Ishikawa (cell line): ENCODE measurements at regions not wholly inside any gene's neighbourhood (a gene's known extent, or its start where the extent isn't known, plus 50 kb on each side); places are given as distances from the start of the nearest gene placed in this dataset.

ENCODE experiments used
- CEBPB ChIP-seq: IDR thresholded peaks from 2 replicates; pipeline ENCODE4 v1.6.1; 2012
- CREB1 ChIP-seq: IDR thresholded peaks from 2 replicates; pipeline ENCODE4 v1.6.1; 2012; ENCODE audit warnings: low read depth
- EGR1 ChIP-seq: IDR thresholded peaks from 2 replicates; pipeline ENCODE4 v1.6.1; 2012
- EP300 ChIP-seq: IDR thresholded peaks from 2 replicates; pipeline ENCODE4 v1.6.1; 2012; ENCODE audit warnings: borderline replicate concordance
- FOXM1 ChIP-seq: IDR thresholded peaks from 2 replicates; pipeline ENCODE4 v1.6.1; 2012; ENCODE audit warnings: low read depth, borderline replicate concordance
- NFIC ChIP-seq: IDR thresholded peaks from 2 replicates; pipeline ENCODE4 v1.6.1; 2012
- RAD21 ChIP-seq: IDR thresholded peaks from 2 replicates; pipeline ENCODE4 v1.6.1; 2012; ENCODE audit warnings: low read depth
- REST ChIP-seq: IDR thresholded peaks from 2 replicates; pipeline ENCODE4 v1.6.1; 2012; ENCODE audit warnings: low read depth, mild to moderate bottlenecking
- TAF1 ChIP-seq: IDR thresholded peaks from 2 replicates; pipeline ENCODE4 v1.6.1; 2012; ENCODE audit warnings: low read depth, mild to moderate bottlenecking
- TCF12 ChIP-seq: IDR thresholded peaks from 2 replicates; pipeline ENCODE4 v1.6.1; 2012; ENCODE audit warnings: low read depth
- TEAD4 ChIP-seq: IDR thresholded peaks from 2 replicates; pipeline ENCODE4 v1.6.1; 2012
- USF1 ChIP-seq: IDR thresholded peaks from 2 replicates; pipeline ENCODE4 v1.6.1; 2012
- YY1 ChIP-seq: IDR thresholded peaks from 2 replicates; pipeline ENCODE4 v1.6.1; 2012; ENCODE audit warnings: low read depth
- ZBTB7A ChIP-seq: IDR thresholded peaks from 2 replicates; pipeline ENCODE4 v1.6.1; 2012; ENCODE audit warnings: low read depth
- TF ChIP-seq, protein P1 (sequence below): IDR thresholded peaks from 2 replicates; pipeline ENCODE4 v1.6.1; 2012

DNA sequence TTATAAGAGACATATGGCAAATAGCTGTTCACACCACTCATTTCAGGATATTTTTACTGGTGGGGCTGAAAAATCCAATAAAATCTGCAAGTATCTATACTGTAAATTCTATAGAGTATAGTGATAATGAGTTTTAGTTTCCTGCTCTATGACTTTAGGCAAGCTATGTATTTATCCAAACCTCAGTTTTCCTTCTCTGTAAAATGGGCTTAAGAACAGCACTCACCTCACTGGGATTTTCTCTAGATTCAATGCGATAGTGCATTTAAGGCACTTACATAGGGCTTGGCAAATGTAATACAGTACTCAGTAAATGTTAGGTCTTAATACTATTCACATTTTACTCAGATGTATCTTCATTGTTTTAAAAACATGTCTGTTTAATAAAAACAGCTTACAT lies 168.7 kb downstream of the ATG4C start:
- TF ChIP-seq YY1: no peak
- TF ChIP-seq EGR1: no peak
- no peak for TF ChIP-seq TCF12
- TF ChIP-seq RAD21: no peak
- no peak for TF ChIP-seq FOXM1

GRCh38 chr1:62953633-62954032 lies 169.7 kb downstream of the ATG4C start:
- TF ChIP-seq, protein P1, sequence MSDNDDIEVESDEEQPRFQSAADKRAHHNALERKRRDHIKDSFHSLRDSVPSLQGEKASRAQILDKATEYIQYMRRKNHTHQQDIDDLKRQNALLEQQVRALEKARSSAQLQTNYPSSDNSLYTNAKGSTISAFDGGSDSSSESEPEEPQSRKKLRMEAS: no peak
- TF ChIP-seq TAF1: no peak
- TF ChIP-seq CREB1: no peak
- TF ChIP-seq YY1: no peak
- no peak for TF ChIP-seq TCF12
- no peak for TF ChIP-seq NFIC
- no peak for TF ChIP-seq FOXM1
- no peak for TF ChIP-seq EGR1
- TF ChIP-seq USF1: no peak

GRCh38 chr1:62954758-62955157 lies 170.8 kb downstream of the ATG4C start:
- TF ChIP-seq CREB1 (no peak), USF1 (peak; percentile 36; the same call in 1 of the 2 replicates)

DNA sequence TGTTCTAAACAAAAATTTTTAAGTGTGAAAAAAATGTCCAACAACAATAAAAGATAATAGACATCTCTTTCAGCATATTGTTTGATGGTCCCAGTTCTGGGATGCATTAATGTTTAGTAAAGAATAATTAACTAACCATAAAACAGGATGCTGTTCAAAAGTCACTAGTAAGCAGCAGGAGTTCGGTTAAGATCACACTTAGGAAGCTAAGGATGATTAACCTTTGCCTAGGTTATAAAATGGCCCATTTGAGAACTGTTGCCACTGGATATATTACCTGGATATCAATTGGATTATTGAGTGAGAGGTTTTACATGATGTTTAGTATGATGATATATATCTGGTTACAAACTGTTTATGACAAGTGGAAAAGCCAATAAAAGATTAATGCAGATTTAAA lies 171.7 kb downstream of the ATG4C start:
- TF ChIP-seq CEBPB: no peak
- no peak for TF ChIP-seq TCF12
- TF ChIP-seq TEAD4: no peak
- no peak for TF ChIP-seq CREB1
- TF ChIP-seq REST: no peak
- no peak for TF ChIP-seq NFIC
- no peak for TF ChIP-seq RAD21
- no peak for TF ChIP-seq USF1
- no peak for TF ChIP-seq TAF1
- TF ChIP-seq, protein P1: no peak

DNA sequence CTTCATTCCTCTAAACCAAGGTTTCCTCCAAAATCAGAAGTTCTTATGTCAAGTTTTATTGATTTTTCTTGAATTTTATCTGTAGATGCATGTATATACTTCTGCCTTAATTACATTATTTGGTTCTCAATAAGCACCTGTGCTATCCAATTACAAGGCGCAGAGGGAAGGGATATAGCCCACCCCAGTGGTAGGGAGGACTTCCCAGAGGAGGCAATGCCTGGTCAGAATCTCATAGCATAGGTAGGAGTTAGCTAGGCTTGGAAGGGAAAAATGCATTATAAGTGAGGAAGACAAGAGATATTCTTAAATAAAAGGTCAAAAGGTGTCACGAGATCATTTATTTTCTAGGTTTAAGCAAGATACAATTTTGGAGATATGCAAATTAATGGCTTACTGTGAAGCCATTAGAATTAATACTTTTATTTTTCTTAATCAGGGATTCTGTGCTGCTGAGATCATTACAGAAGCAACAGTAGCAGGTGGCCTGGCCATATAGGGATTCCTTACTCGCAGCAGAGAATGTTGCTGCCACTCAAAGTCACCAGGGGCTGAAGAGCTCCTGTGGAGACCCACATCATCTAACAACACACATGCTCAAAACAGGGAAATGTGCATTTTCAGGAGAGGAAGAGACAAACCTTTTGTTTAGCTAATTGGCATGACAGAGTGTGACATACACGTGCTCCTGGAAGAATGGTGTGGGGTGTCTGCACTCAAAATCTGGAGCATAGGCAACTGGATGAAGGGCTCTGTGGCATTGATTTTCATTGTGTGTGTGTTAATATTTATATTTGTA lies 178.3 kb downstream of the ATG4C start:
- TF ChIP-seq ZBTB7A (no peak), USF1 (no peak), YY1 (no peak), EP300 (no peak), TCF12 (no peak), TAF1 (no peak), RAD21 (no peak), CREB1 (no peak), FOXM1 (no peak), TEAD4 (no peak), CEBPB (no peak), EGR1 (no peak), REST (no peak), NFIC (no peak)
- TF ChIP-seq, protein P1: no peak
